WI38 (cell line): ENCODE measurements at regions not wholly inside any gene's neighbourhood (a gene's known extent, or its start where the extent isn't known, plus 50 kb on each side); places are given as distances from the start of the nearest gene placed in this dataset.

Experiments
- H3K4me3 ChIP-seq: 2 replicates; pipeline ENCODE4 v1.5.1; 2011; ENCODE audit warnings: low read depth, mild to moderate bottlenecking, control low read depth, low read length
- CTCF ChIP-seq: IDR thresholded peaks from 2 replicates; pipeline ENCODE4 v1.5.1; 2012; ENCODE audit warnings: low read depth, mild to moderate bottlenecking, control low read depth, low read length

- TF ChIP-seq CTCF, result no peak
- no peak overlapping the region for H3K4me3 ChIP-seq
Measured at GRCh38 chr4:181698221-181698620, 545.0 kb upstream of the TENM3 start.

- no peak overlapping the region for H3K4me3 ChIP-seq
- TF ChIP-seq CTCF, result no peak
Measured at GRCh38 chr4:181701214-181701613, 542.0 kb upstream of the TENM3 start.

GRCh38 chr4:181701894-181702293, 541.3 kb upstream of the TENM3 start:
- TF ChIP-seq CTCF, result no peak
- H3K4me3 ChIP-seq, result no peak overlapping the region

- H3K4me3 ChIP-seq, result no peak overlapping the region
- no peak for TF ChIP-seq CTCF
Measured at GRCh38 chr4:181702864-181703495, 540.2 kb upstream of the TENM3 start.

GRCh38 chr4:181710143-181710542, 533.1 kb upstream of the TENM3 start:
- H3K4me3 ChIP-seq, result no peak overlapping the region
- no peak for TF ChIP-seq CTCF

- no peak for TF ChIP-seq CTCF
- no peak overlapping the region for H3K4me3 ChIP-seq
Measured at GRCh38 chr4:181711387-181711786, 531.8 kb upstream of the TENM3 start.

- no peak overlapping the region for H3K4me3 ChIP-seq
- TF ChIP-seq CTCF, result no peak
Measured at GRCh38 chr4:181728305-181728966, 514.8 kb upstream of the TENM3 start.
